H1 (cell line): ENCODE measurements at regions not wholly inside any gene's neighbourhood (a gene's known extent, or its start where the extent isn't known, plus 50 kb on each side); places are given as distances from the start of the nearest gene placed in this dataset.

Experiments used
- KDM4A ChIP-seq: IDR thresholded peaks from one replicate; pipeline ENCODE4 v1.7.1; 2012; ENCODE audit warnings: low read depth, mild to moderate bottlenecking, moderate library complexity, low read length, inconsistent platforms; ENCODE audit not compliant: severe bottlenecking
- POLR2A ChIP-seq, 2 experiments: IDR thresholded peaks; 1 replicate in 1 of 2; 2 replicates in 1 of 2; pipeline ENCODE4 v1.6.1; 2011; ENCODE audit warnings: low read depth in 2 of 2, low read length in 2 of 2, mild to moderate bottlenecking in 2 of 2; ENCODE audit errors: control extremely low read depth in 1 of 2
- RAD21 ChIP-seq, 2 experiments: IDR thresholded peaks in 1 of 2; conservative IDR thresholded peaks in 1 of 2; 2 replicates each; pipeline ENCODE4 v1.6.1; 2011; ENCODE audit warnings: low read depth in 2 of 2, low read length in 2 of 2, improper control_type of control experiment in 1 of 2, inconsistent platforms in 1 of 2, mild to moderate bottlenecking in 1 of 2, moderate library complexity in 1 of 2
- TF ChIP-seq, protein P1 (sequence below), 3 experiments: IDR thresholded peaks; 1 replicate in 2 of 3; 2 replicates in 1 of 3; pipeline versions ENCODE4 v1.5.1 to v1.6.1; 2011; ENCODE audit warnings: low read length in 3 of 3, mild to moderate bottlenecking in 3 of 3, inconsistent platforms in 2 of 3, low read depth in 1 of 3, moderate library complexity in 1 of 3; ENCODE audit not compliant: insufficient read depth in 1 of 3; ENCODE audit errors: control extremely low read depth in 1 of 3

DNA sequence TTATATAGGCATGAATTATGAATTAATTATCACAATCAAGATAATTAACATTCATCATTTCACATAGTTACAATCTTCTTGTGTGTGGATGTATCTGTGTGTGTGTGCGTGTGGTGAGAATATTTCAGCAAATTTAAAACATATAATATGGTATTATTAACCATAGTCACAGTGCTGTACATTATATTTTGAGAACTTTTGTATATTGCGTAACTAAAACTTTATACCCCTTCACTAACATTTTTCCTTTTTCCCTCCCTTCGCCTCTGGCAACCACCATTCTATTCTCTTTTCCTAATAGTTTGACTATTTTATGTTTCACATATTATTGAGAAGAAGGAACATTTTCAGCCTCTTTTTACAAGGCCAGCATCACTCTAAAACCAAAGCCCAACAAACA, 176.8 kb downstream of the HTR1B start:
- TF ChIP-seq, protein P1, sequence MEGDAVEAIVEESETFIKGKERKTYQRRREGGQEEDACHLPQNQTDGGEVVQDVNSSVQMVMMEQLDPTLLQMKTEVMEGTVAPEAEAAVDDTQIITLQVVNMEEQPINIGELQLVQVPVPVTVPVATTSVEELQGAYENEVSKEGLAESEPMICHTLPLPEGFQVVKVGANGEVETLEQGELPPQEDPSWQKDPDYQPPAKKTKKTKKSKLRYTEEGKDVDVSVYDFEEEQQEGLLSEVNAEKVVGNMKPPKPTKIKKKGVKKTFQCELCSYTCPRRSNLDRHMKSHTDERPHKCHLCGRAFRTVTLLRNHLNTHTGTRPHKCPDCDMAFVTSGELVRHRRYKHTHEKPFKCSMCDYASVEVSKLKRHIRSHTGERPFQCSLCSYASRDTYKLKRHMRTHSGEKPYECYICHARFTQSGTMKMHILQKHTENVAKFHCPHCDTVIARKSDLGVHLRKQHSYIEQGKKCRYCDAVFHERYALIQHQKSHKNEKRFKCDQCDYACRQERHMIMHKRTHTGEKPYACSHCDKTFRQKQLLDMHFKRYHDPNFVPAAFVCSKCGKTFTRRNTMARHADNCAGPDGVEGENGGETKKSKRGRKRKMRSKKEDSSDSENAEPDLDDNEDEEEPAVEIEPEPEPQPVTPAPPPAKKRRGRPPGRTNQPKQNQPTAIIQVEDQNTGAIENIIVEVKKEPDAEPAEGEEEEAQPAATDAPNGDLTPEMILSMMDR (IDR thresholded peaks at IDR 0.05; ENCODE audit: control extremely low read depth in 1 of 3, insufficient read depth in 1 of 3, low read depth in 1 of 3, low read length in 3 of 3): no peak
- no peak for TF ChIP-seq POLR2A (IDR thresholded peaks at IDR 0.05; ENCODE audit: control extremely low read depth in 1 of 2, low read depth in 2 of 2, low read length in 2 of 2)
- TF ChIP-seq RAD21 (IDR thresholded peaks at IDR 0.05 in 1 of 2, conservative IDR thresholded peaks at IDR 0.05 in 1 of 2; ENCODE audit: low read depth in 2 of 2, low read length in 2 of 2): no peak
- no peak for TF ChIP-seq KDM4A
